SK-N-SH treated with all-trans-retinoic acid at 6 μM for 48 hours (cell line): ENCODE measurements at regions not wholly inside any gene's neighbourhood (a gene's known extent, or its start where the extent isn't known, plus 50 kb on each side); places are given as distances from the start of the nearest gene placed in this dataset.

Source experiments
- ATAC-seq: fragments of 200-7000 bp; cut with Tn5 transposase; 3 replicates; pipeline ENCODE4 v1.9.1; 2020; ENCODE audit warnings: mild to moderate bottlenecking, moderate library complexity
- ARNTL ChIP-seq: fragments of 450-650 bp; formaldehyde crosslinking; IDR thresholded peaks from 2 replicates; pipeline ENCODE4 v1.5.0; 2020; ENCODE audit warnings: low read depth, mild to moderate bottlenecking, moderate library complexity, borderline replicate concordance
- BACH2 ChIP-seq: fragments of 250-450 bp; sonication (Bioruptor Pico); IDR thresholded peaks from 2 replicates; pipeline ENCODE4 v1.9.0; 2021; ENCODE audit warnings: mild to moderate bottlenecking, borderline replicate concordance
- CREB5 ChIP-seq: fragments of 250-450 bp; sonication (Bioruptor Pico); IDR thresholded peaks from 2 replicates; pipeline ENCODE4 v1.5.1; 2020; ENCODE audit warnings: low read depth, mild to moderate bottlenecking, moderate library complexity
- CSDC2 ChIP-seq: fragments of 250-450 bp; sonication (Bioruptor Pico); IDR thresholded peaks from 2 replicates; pipeline ENCODE4 v1.5.0; 2020; ENCODE audit warnings: mild to moderate bottlenecking, moderate library complexity
- ESRRG ChIP-seq: fragments of 250-450 bp; sonication (Bioruptor Pico); IDR thresholded peaks from 2 replicates; pipeline ENCODE4 v1.6.1; 2021; ENCODE audit warnings: mild to moderate bottlenecking
- GLIS3 ChIP-seq: fragments of 250-450 bp; sonication (Bioruptor Pico); IDR thresholded peaks from 2 replicates; pipeline ENCODE4 v1.5.0; 2020; ENCODE audit warnings: mild to moderate bottlenecking, moderate library complexity
- OSR1 ChIP-seq: fragments of 250-450 bp; sonication (Bioruptor Pico); IDR thresholded peaks from 2 replicates; pipeline ENCODE4 v1.8.0; 2022; ENCODE audit warnings: moderate library complexity, mild to moderate bottlenecking, inconsistent platforms
- PATZ1 ChIP-seq: fragments of 250-450 bp; sonication (Bioruptor Pico); IDR thresholded peaks from 2 replicates; pipeline ENCODE4 v1.8.0; 2020; ENCODE audit warnings: mild to moderate bottlenecking, moderate library complexity, borderline replicate concordance
- POU6F1 ChIP-seq: fragments of 250-450 bp; sonication (Bioruptor Pico); IDR thresholded peaks from 2 replicates; pipeline ENCODE4 v1.8.0; 2021; ENCODE audit warnings: low read depth, mild to moderate bottlenecking, moderate library complexity, borderline replicate concordance
- PPARA ChIP-seq: fragments of 250-450 bp; sonication (Bioruptor Pico); IDR thresholded peaks from 2 replicates; pipeline ENCODE4 v1.5.0; 2020; ENCODE audit warnings: mild to moderate bottlenecking, borderline replicate concordance
- SNAI2 ChIP-seq: fragments of 250-450 bp; sonication (Bioruptor Pico); IDR thresholded peaks from 2 replicates; pipeline ENCODE4 v1.5.0; 2020; ENCODE audit warnings: mild to moderate bottlenecking, moderate library complexity
- TCF4 ChIP-seq: fragments of 250-450 bp; sonication (Bioruptor Pico); IDR thresholded peaks from 2 replicates; pipeline ENCODE4 v1.8.0; 2021; ENCODE audit warnings: mild to moderate bottlenecking, moderate library complexity, borderline replicate concordance
- TOX ChIP-seq: fragments of 250-450 bp; sonication (Bioruptor Pico); IDR thresholded peaks from 2 replicates; pipeline ENCODE4 v1.8.0; 2021; ENCODE audit warnings: mild to moderate bottlenecking, moderate library complexity, borderline replicate concordance
- TSHZ2 ChIP-seq: fragments of 250-450 bp; sonication (Bioruptor Pico); IDR thresholded peaks from 2 replicates; pipeline ENCODE4 v1.5.0; 2020; ENCODE audit warnings: mild to moderate bottlenecking, moderate library complexity
- ZFP30 ChIP-seq: fragments of 450-650 bp; formaldehyde crosslinking; IDR thresholded peaks from 2 replicates; pipeline ENCODE4 v1.5.0; 2022; ENCODE audit warnings: mild to moderate bottlenecking, moderate library complexity
- ZNF565 ChIP-seq: fragments of 450-650 bp; formaldehyde crosslinking; conservative IDR thresholded peaks from 2 replicates; pipeline ENCODE4 v1.5.0; 2020; ENCODE audit warnings: low read depth, mild to moderate bottlenecking, moderate library complexity
- ZNF8 ChIP-seq: fragments of 450-650 bp; formaldehyde crosslinking; IDR thresholded peaks from 2 replicates; pipeline ENCODE4 v1.5.0; 2020; ENCODE audit warnings: mild to moderate bottlenecking, moderate library complexity

- no peak for ATAC-seq
- TF ChIP-seq ARNTL (CRISPR knock-in tag): no peak
- no peak for TF ChIP-seq ZFP30
Measured at GRCh38 chr6:139942331-139942730, 567.9 kb upstream of the CITED2 start.

GRCh38 chr6:139941826-139942225, 567.4 kb upstream of the CITED2 start:
- TF ChIP-seq SNAI2 (CRISPR knock-in tag) (no peak), ZFP30 (no peak), TOX (CRISPR knock-in tag) (no peak), TCF4 (CRISPR knock-in tag) (no peak)
- ATAC-seq: no peak

- TF ChIP-seq ZNF8 (no peak), CSDC2 (CRISPR knock-in tag) (no peak), PPARA (CRISPR knock-in tag) (no peak), GLIS3 (CRISPR knock-in tag) (no peak), ZFP30 (no peak), OSR1 (CRISPR knock-in tag) (no peak), SNAI2 (CRISPR knock-in tag) (no peak), TCF4 (CRISPR knock-in tag) (no peak), BACH2 (no peak), ESRRG (no peak), ZNF565 (CRISPR knock-in tag) (no peak), TSHZ2 (no peak), POU6F1 (CRISPR knock-in tag) (no peak), CREB5 (CRISPR knock-in tag) (no peak), PATZ1 (CRISPR knock-in tag) (no peak)
- TF ChIP-seq, all 23 proteins: peak for 0
- no peak for ATAC-seq
Measured at GRCh38 chr6:139940741-139941729, 566.6 kb upstream of the CITED2 start.

GRCh38 chr6:139939189-139939979, 564.9 kb upstream of the CITED2 start:
- no peak for TF ChIP-seq BACH2
- TF ChIP-seq GLIS3 (CRISPR knock-in tag): no peak
- TF ChIP-seq ARNTL (CRISPR knock-in tag): no peak
- no peak for TF ChIP-seq ZNF8
- no peak for TF ChIP-seq TOX (CRISPR knock-in tag)
- TF ChIP-seq PPARA (CRISPR knock-in tag): no peak
- TF ChIP-seq, all 23 proteins: peak for 0
- no peak for ATAC-seq
